Transverse colon (tissue), 4 donors: ENCODE measurements at regions not wholly inside any gene's neighbourhood (a gene's known extent, or its start where the extent isn't known, plus 50 kb on each side); places are given as distances from the start of the nearest gene placed in this dataset.

ENCODE experiments used
- DNase-seq: peaks from one replicate; pipeline ENCODE4 v3.0.0-alpha.2; 2019
- H3K27ac ChIP-seq, 4 donors: fragments of 200-600 bp; sonication (generic); 2 replicates each; pipeline ENCODE4 v1.5.1; 2016 to 2018; ENCODE audit warnings: inconsistent platforms in 4 of 4
- H3K27me3 ChIP-seq: fragments of 200-600 bp; sonication (generic); 2 replicates; pipeline ENCODE4 v1.5.1; 2017; ENCODE audit warnings: inconsistent platforms
- H3K36me3 ChIP-seq, 4 donors: fragments of 200-600 bp; sonication (generic); 2 replicates each; pipeline ENCODE4 v1.5.1; 2017 to 2019; ENCODE audit warnings: inconsistent platforms in 4 of 4
- H3K4me1 ChIP-seq, 4 donors: fragments of 200-600 bp; sonication (generic); 2 replicates each; pipeline ENCODE4 v1.5.1; 2017 to 2020; ENCODE audit warnings: inconsistent platforms in 4 of 4
- H3K4me3 ChIP-seq, 4 donors: fragments of 200-600 bp; sonication (generic); 1 replicate in 1 of 4; 2 replicates in 3 of 4; pipeline versions ENCODE4 v1.5.1 to v1.6.1; 2017 to 2019; ENCODE audit warnings: inconsistent platforms in 4 of 4
- H3K9me3 ChIP-seq, 2 donors: fragments of 200-600 bp; sonication (generic); 2 replicates each; pipeline ENCODE4 v1.5.1; 2017 to 2019; ENCODE audit warnings: inconsistent platforms in 2 of 2
- CTCF ChIP-seq, 5 experiments: fragments of 200-600 bp in 3 of 5; fragments of 450-650 bp in 2 of 5; sonication (generic) in 3 of 5; IDR thresholded peaks; 1 replicate in 2 of 5; 2 replicates in 3 of 5; pipeline ENCODE4 v1.5.1; 2016 to 2017; ENCODE audit warnings: antibody characterized with exemption in 5 of 5, inconsistent platforms in 3 of 5, mild to moderate bottlenecking in 2 of 5, moderate library complexity in 1 of 5
- EP300 ChIP-seq: sonication (generic); formaldehyde crosslinking; IDR thresholded peaks from one replicate; pipeline ENCODE4 v1.6.1; 2017; ENCODE audit warnings: antibody characterized with exemption, low read depth
- POLR2A ChIP-seq: fragments of 450-650 bp; IDR thresholded peaks from one replicate; pipeline ENCODE4 v1.6.1; 2016; ENCODE audit warnings: antibody characterized with exemption, mild to moderate bottlenecking, moderate library complexity
- POLR2AphosphoS5 ChIP-seq, 3 donors: sonication (generic); formaldehyde crosslinking; IDR thresholded peaks; one replicate each; pipeline ENCODE4 v1.6.1; 2016; ENCODE audit warnings: antibody characterized with exemption in 3 of 3
- WGBS, 2 donors: methylation state at CpG; one replicate each; pipeline ENCODE4 v1.1.5; 2018; ENCODE audit warnings: low coverage in 1 of 2; 5-methylcytosine and 5-hydroxymethylcytosine counted together
- in situ Hi-C, 4 donors: fragments of 200-750 bp; cut with MboI; loops; one replicate each; pipeline versions ENCODE4 v1.15.0 to v1.15.1; 2017; ENCODE audit warnings: low sequenced_read_pairs in 3 of 4, low pct_ligation_motif_present in 1 of 4, low pct_unique_long_range_greater_than_20kb in 1 of 4
- intact Hi-C: fragments of 100-400 bp; cut with DNase I; formaldehyde crosslinking; loops from one replicate; pipeline ENCODE4 v1.15.1; 2023; ENCODE audit warnings: low total_unique reads

- Histone ChIP-seq H3K36me3 (no peaks in the 10 kb centered on the region), H3K27ac (no peak overlapping the region), H3K4me3 (no peak overlapping the region), H3K4me1 (no peaks in the 10 kb centered on the region), H3K27me3 (peaks cover 17% of the 10 kb centered on the region), H3K9me3 (no peaks in the 10 kb centered on the region)
- intact Hi-C loops, result no loop called here
- 69% methylated on average over 23 of the region's 25 CpGs; no CpG with 5 or more reads in 1 of the 2 donors for WGBS, 2 donors
- TF ChIP-seq CTCF (IDR thresholded peaks at IDR 0.05) (no peak), POLR2A (no peak), EP300 (no peak), POLR2AphosphoS5 (IDR thresholded peaks at IDR 0.05) (no peak)
- DNase-seq, result no peak
- in situ Hi-C loops, result no loop called here
Observed at GRCh38 chr1:30373471-30374399, 349.6 kb downstream of the MATN1 start.

- TF ChIP-seq POLR2A, result no peak
- no peak for TF ChIP-seq CTCF (IDR thresholded peaks at IDR 0.05)
- no peak for TF ChIP-seq EP300
- no peak for TF ChIP-seq POLR2AphosphoS5 (IDR thresholded peaks at IDR 0.05)
- WGBS, 2 donors, result 51 to 53% methylated on average over 2 to 7 of the region's 7 CpGs
- Histone ChIP-seq H3K4me3 (no peak overlapping the region), H3K27me3 (peaks cover 14% of the 10 kb centered on the region), H3K27ac (no peak overlapping the region), H3K4me1 (no peaks in the 10 kb centered on the region), H3K36me3 (no peaks in the 10 kb centered on the region), H3K9me3 (no peaks in the 10 kb centered on the region)
- intact Hi-C loops, result no loop called here
- in situ Hi-C loops, result no loop called here
- DNase-seq, result no peak
Observed at GRCh38 chr1:30372792-30373433, 350.5 kb downstream of the MATN1 start.

GRCh38 chr1:30371888-30372791 is 351.2 kb downstream of the MATN1 start:
- intact Hi-C loops (no loop called here), in situ Hi-C loops (no loop called here)
- Histone ChIP-seq H3K4me3 (no peak overlapping the region), H3K9me3 (no peaks in the 10 kb centered on the region), H3K27me3 (peaks cover 7% of the 10 kb centered on the region), H3K4me1 (no peaks in the 10 kb centered on the region), H3K27ac (no peak overlapping the region), H3K36me3 (no peaks in the 10 kb centered on the region)
- WGBS, 2 donors, result 32% methylated on average over 5 of the region's 7 CpGs; no CpG with 5 or more reads in 1 of the 2 donors
- DNase-seq, result no peak
- TF ChIP-seq POLR2A, result no peak
- no peak for TF ChIP-seq POLR2AphosphoS5 (IDR thresholded peaks at IDR 0.05)
- no peak for TF ChIP-seq EP300
- TF ChIP-seq CTCF (IDR thresholded peaks at IDR 0.05), result no peak
